IMR-90 (cell line): ENCODE measurements at regions not wholly inside any gene's neighbourhood (a gene's known extent, or its start where the extent isn't known, plus 50 kb on each side); places are given as distances from the start of the nearest gene placed in this dataset.

Experiments
- ATAC-seq: fragments of 200-7000 bp; cut with Tn5 transposase; 2 replicates; pipeline ENCODE4 v1.9.1; 2020; ENCODE audit warnings: low read depth, mild to moderate bottlenecking, moderate library complexity
- BruUV-seq: library from RNA; stranded (reverse); fragments of 400-500 nt; replicated peaks from 2 replicates; lab custom pipeline; 2021; lab: Mats Ljungman, UMichigan
- CTCF ChIA-PET: fragments of 300-600 bp; formaldehyde crosslinking; extraction: SDS; loops from one replicate; lab custom pipeline; 2021; ENCODE audit warnings: antibody characterized with exemption; lab: Yijun Ruan, JAX
- POLR2A ChIA-PET: fragments of 300-600 bp; sonication (Branson Sonifier 250); formaldehyde crosslinking; loops from one replicate; lab custom pipeline; 2022; ENCODE audit warnings: antibody characterized with exemption; ENCODE audit not compliant: unreplicated experiment; lab: Charles Lee
- DNase-seq: peaks from one replicate; pipeline ENCODE4 v3.0.0; 2013
- H2AFZ ChIP-seq: replicated peaks from 2 replicates; pipeline ENCODE3; 2013; ENCODE audit warnings: low read length, mild to moderate bottlenecking; ENCODE audit not compliant: poor library complexity
- H2AK5ac ChIP-seq: 2 replicates; pipeline ENCODE4 v1.6.1; 2013; ENCODE audit warnings: low read depth, low read length, inconsistent platforms
- H2AK9ac ChIP-seq: replicated peaks from 2 replicates; pipeline ENCODE3; 2013; ENCODE audit warnings: mild to moderate bottlenecking, low read depth, low read length, moderate library complexity; ENCODE audit not compliant: poor library complexity
- H2BK120ac ChIP-seq: 2 replicates; pipeline ENCODE4 v1.6.1; 2013; ENCODE audit warnings: low read depth, low read length, inconsistent platforms
- H2BK15ac ChIP-seq: 3 replicates; pipeline ENCODE4 v1.6.1; 2013; ENCODE audit warnings: low read depth, low read length, inconsistent platforms
- H2BK20ac ChIP-seq: 2 replicates; pipeline ENCODE4 v1.6.1; 2013; ENCODE audit warnings: low read depth, mild to moderate bottlenecking, inconsistent platforms, low read length, moderate library complexity
- H2BK5ac ChIP-seq: 2 replicates; pipeline ENCODE4 v1.6.1; 2013; ENCODE audit warnings: mild to moderate bottlenecking, low read depth, low read length, inconsistent platforms; ENCODE audit not compliant: poor library complexity, severe bottlenecking
- H3K14ac ChIP-seq: replicated peaks from 2 replicates; pipeline ENCODE4 v1.6.1; 2013; ENCODE audit warnings: low read depth, low read length, inconsistent platforms
- H3K18ac ChIP-seq: 2 replicates; pipeline ENCODE4 v1.6.1; 2013; ENCODE audit warnings: low read depth, low read length, control low read depth
- H3K23ac ChIP-seq: 2 replicates; pipeline ENCODE4 v1.6.1; 2013; ENCODE audit warnings: low read depth, low read length, inconsistent platforms
- H3K27ac ChIP-seq: 2 replicates; pipeline ENCODE4 v1.5.1; 2013; ENCODE audit warnings: mild to moderate bottlenecking, control low read depth, low read length; ENCODE audit not compliant: insufficient read depth
- H3K27me3 ChIP-seq: 2 replicates; pipeline ENCODE4 v1.6.1; 2013; ENCODE audit warnings: low read length; ENCODE audit not compliant: control insufficient read depth, insufficient read depth
- H3K36me3 ChIP-seq: 2 replicates; pipeline ENCODE4 v1.6.1; 2013; ENCODE audit warnings: low read length, mixed read lengths; ENCODE audit not compliant: control insufficient read depth, insufficient read depth
- H3K4ac ChIP-seq: 2 replicates; pipeline ENCODE4 v1.6.1; 2013; ENCODE audit warnings: low read depth, low read length, inconsistent platforms
- H3K4me1 ChIP-seq: 2 replicates; pipeline ENCODE4 v1.6.1; 2013; ENCODE audit warnings: low read length, mixed read lengths; ENCODE audit not compliant: control insufficient read depth, insufficient read depth
- H3K4me2 ChIP-seq: 2 replicates; pipeline ENCODE4 v1.6.1; 2013; ENCODE audit warnings: low read depth, mild to moderate bottlenecking, control low read depth, low read length, moderate library complexity
- H3K4me3 ChIP-seq: 2 replicates; pipeline ENCODE4 v1.5.1; 2013; ENCODE audit warnings: low read depth, mild to moderate bottlenecking, control low read depth, low read length, moderate library complexity; ENCODE audit not compliant: insufficient read depth
- H3K56ac ChIP-seq: 2 replicates; pipeline ENCODE4 v1.6.1; 2013; ENCODE audit warnings: low read length, inconsistent platforms; ENCODE audit not compliant: insufficient read depth; ENCODE audit errors: extremely low read depth
- H3K79me1 ChIP-seq, 2 experiments: 2 replicates each; pipeline ENCODE4 v1.6.1; 2013; ENCODE audit warnings: low read length in 2 of 2, inconsistent platforms in 1 of 2, low read depth in 1 of 2
- H3K9ac ChIP-seq: 2 replicates; pipeline ENCODE4 v1.6.1; 2013; ENCODE audit warnings: low read depth, low read length, control low read depth
- H3K9me1 ChIP-seq: 2 replicates; pipeline ENCODE4 v1.6.1; 2013; ENCODE audit warnings: low read length, inconsistent platforms; ENCODE audit not compliant: insufficient read depth
- H3K9me3 ChIP-seq: 2 replicates; pipeline ENCODE4 v1.6.1; 2013; ENCODE audit warnings: low read length; ENCODE audit not compliant: control insufficient read depth, insufficient read depth
- H4K20me1 ChIP-seq: 2 replicates; pipeline ENCODE4 v1.6.1; 2013; ENCODE audit warnings: low read length, inconsistent platforms; ENCODE audit not compliant: insufficient read depth
- H4K5ac ChIP-seq: 2 replicates; pipeline ENCODE4 v1.6.1; 2013; ENCODE audit warnings: mild to moderate bottlenecking, low read depth, low read length, control low read depth
- H4K8ac ChIP-seq, 2 experiments: 2 replicates each; pipeline ENCODE4 v1.6.1; 2013; ENCODE audit warnings: low read depth in 2 of 2, low read length in 2 of 2, control low read depth in 1 of 2, inconsistent platforms in 1 of 2
- H4K91ac ChIP-seq: 2 replicates; pipeline ENCODE4 v1.6.1; 2013; ENCODE audit warnings: low read depth, low read length, inconsistent platforms; ENCODE audit not compliant: insufficient read depth
- FOS ChIP-seq: fragments of 150-350 bp; IDR thresholded peaks from 2 replicates; pipeline ENCODE4 v1.6.1; 2016; ENCODE audit warnings: low read depth, low read length
- MAZ ChIP-seq: IDR thresholded peaks from 2 replicates; pipeline ENCODE4 v1.6.1; 2012; ENCODE audit warnings: low read depth, mild to moderate bottlenecking, low read length, improper control_type of control experiment, moderate library complexity, borderline replicate concordance
- SMC3 ChIP-seq: fragments of 150-350 bp; IDR thresholded peaks from 2 replicates; pipeline ENCODE4 v1.6.1; 2016; ENCODE audit warnings: low read depth, mild to moderate bottlenecking, antibody characterized with exemption, low read length, moderate library complexity
- WGBS, 2 experiments: methylation state at CpG; one replicate each; pipeline versions ENCODE4 v1.1.5 to v1.1.7; 2013; ENCODE audit warnings: missing lambda C conversion rate in 2 of 2; ENCODE audit not compliant: insufficient read length in 1 of 2; ENCODE audit errors: extremely low coverage in 2 of 2; 5-methylcytosine and 5-hydroxymethylcytosine counted together
- dilution Hi-C: fragments of 300-500 bp; cut with HindIII; formaldehyde crosslinking; loops from one replicate; pipeline ENCODE4 v1.14.3; 2018; ENCODE audit warnings: low sequenced_read_pairs; ENCODE audit not compliant: unreplicated experiment
- in situ Hi-C: fragments of 300-500 bp; cut with MboI; formaldehyde crosslinking; loops from 3 replicates; pipeline ENCODE4 v1.14.3; 2019; ENCODE audit warnings: low sequenced_read_pairs, inconsistent platforms, mixed read lengths
- intact Hi-C: fragments of 100-400 bp; cut with micrococcal nuclease; formaldehyde crosslinking; loops from 2 replicates; pipeline ENCODE4 v1.10.0; 2022
- TF ChIP-seq, protein P1 (sequence below): fragments of 150-350 bp; IDR thresholded peaks from 2 replicates; pipeline ENCODE4 v1.6.1; 2017; ENCODE audit warnings: mild to moderate bottlenecking, antibody characterized with exemption, low read length, low read depth
- TF ChIP-seq, protein P2 (sequence below): conservative IDR thresholded peaks from 2 replicates; pipeline ENCODE4 v1.5.1; 2012; ENCODE audit warnings: mild to moderate bottlenecking, low read depth, low read length, improper control_type of control experiment

- no peak overlapping the region for H3K23ac ChIP-seq
- dilution Hi-C loops = no loop called here
- H3K56ac ChIP-seq = no peak overlapping the region
- no peak overlapping the region for H2BK20ac ChIP-seq
- no peak overlapping the region for H2AK5ac ChIP-seq
- no peak overlapping the region for H4K8ac ChIP-seq
- H3K18ac ChIP-seq = no peak overlapping the region
- no peaks in the 10 kb centered on the region for H3K4me1 ChIP-seq
- H2AK9ac ChIP-seq = no peak overlapping the region
- CTCF ChIA-PET = no interaction called here
- no peak overlapping the region for H2BK120ac ChIP-seq
- H4K91ac ChIP-seq = no peak overlapping the region
- no peak for TF ChIP-seq SMC3
- no peak for TF ChIP-seq MAZ
- TF ChIP-seq, protein P1, sequence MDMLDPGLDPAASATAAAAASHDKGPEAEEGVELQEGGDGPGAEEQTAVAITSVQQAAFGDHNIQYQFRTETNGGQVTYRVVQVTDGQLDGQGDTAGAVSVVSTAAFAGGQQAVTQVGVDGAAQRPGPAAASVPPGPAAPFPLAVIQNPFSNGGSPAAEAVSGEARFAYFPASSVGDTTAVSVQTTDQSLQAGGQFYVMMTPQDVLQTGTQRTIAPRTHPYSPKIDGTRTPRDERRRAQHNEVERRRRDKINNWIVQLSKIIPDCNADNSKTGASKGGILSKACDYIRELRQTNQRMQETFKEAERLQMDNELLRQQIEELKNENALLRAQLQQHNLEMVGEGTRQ = no peak
- TF ChIP-seq, protein P2, sequence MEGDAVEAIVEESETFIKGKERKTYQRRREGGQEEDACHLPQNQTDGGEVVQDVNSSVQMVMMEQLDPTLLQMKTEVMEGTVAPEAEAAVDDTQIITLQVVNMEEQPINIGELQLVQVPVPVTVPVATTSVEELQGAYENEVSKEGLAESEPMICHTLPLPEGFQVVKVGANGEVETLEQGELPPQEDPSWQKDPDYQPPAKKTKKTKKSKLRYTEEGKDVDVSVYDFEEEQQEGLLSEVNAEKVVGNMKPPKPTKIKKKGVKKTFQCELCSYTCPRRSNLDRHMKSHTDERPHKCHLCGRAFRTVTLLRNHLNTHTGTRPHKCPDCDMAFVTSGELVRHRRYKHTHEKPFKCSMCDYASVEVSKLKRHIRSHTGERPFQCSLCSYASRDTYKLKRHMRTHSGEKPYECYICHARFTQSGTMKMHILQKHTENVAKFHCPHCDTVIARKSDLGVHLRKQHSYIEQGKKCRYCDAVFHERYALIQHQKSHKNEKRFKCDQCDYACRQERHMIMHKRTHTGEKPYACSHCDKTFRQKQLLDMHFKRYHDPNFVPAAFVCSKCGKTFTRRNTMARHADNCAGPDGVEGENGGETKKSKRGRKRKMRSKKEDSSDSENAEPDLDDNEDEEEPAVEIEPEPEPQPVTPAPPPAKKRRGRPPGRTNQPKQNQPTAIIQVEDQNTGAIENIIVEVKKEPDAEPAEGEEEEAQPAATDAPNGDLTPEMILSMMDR = no peak
- TF ChIP-seq FOS = no peak
- H3K9ac ChIP-seq = no peak overlapping the region
- no peak overlapping the region for H2AFZ ChIP-seq
- no peak overlapping the region for H3K4me2 ChIP-seq
- intact Hi-C loops = no loop called here
- H4K5ac ChIP-seq = no peak overlapping the region
- 0 out of 2 replicates have a peak, but pooled peaks cover 2% of the 10 kb centered on the region for H3K9me3 ChIP-seq
- no peak overlapping the region for H2BK5ac ChIP-seq
- H3K4me3 ChIP-seq = no peak overlapping the region
- no peaks in the 10 kb centered on the region for H3K9me1 ChIP-seq
- no peak overlapping the region for H3K4ac ChIP-seq
- no peak overlapping the region for H3K14ac ChIP-seq
- 82% methylated on average over 2 of the region's 3 CpGs; no CpG with 5 or more reads in 1 of the 2 experiments for WGBS, 2 experiments
- ATAC-seq = no peak
- 0 out of 2 replicates have a peak, but pooled peaks cover 3% of the 10 kb centered on the region for H3K27me3 ChIP-seq
- POLR2A ChIA-PET = no interaction called here
- no peaks in the 10 kb centered on the region for H3K79me1 ChIP-seq
- DNase-seq = no peak
- H4K20me1 ChIP-seq = no peaks in the 10 kb centered on the region
- no peak overlapping the region for H2BK15ac ChIP-seq
- no peaks in the 10 kb centered on the region for H3K36me3 ChIP-seq
- BruUV-seq = no TSS peak
- in situ Hi-C loops = no loop called here
- no peak overlapping the region for H3K27ac ChIP-seq
Observed at GRCh38 chr10:88026031-88026430, 162.6 kb downstream of the PTEN start.
